Activated CD4-positive, CD25-positive, alpha-beta regulatory T cell treated with anti-CD3 and anti-CD28 coated beads, Interleukin-2, amount 50 U/mL, for 72 hours (primary cell): ENCODE measurements at regions not wholly inside any gene's neighbourhood (a gene's known extent, or its start where the extent isn't known, plus 50 kb on each side); places are given as distances from the start of the nearest gene placed in this dataset.
"Not testable (repeated sequence)": the region's sequence is repeated elsewhere in the genome, so short reads cannot be mapped to it uniquely, and the experiment has no call there.

Source experiments
- DNase-seq: peaks from one replicate; pipeline ENCODE4 v3.0.0; 2021

DNA sequence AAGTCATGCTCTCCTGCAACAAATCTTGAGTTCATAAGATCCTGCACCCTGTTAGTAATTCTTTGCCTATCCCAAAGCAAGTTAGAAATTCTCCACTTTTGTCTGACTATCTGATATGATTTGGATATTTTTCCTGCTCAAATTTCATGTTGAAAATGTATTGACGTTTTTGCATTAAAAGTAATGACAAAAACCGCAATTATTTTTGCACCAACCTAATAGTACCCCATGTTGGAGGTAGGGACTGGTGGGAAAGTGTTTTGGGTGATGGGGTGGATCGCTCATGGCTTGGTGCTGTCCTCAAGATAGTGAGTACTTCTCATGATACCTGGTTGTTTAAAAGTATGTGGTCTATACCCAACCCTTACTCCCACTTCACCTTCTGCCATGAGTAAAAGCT lies 713.4 kb downstream of the CDH18 start:
- no peak for DNase-seq

DNA sequence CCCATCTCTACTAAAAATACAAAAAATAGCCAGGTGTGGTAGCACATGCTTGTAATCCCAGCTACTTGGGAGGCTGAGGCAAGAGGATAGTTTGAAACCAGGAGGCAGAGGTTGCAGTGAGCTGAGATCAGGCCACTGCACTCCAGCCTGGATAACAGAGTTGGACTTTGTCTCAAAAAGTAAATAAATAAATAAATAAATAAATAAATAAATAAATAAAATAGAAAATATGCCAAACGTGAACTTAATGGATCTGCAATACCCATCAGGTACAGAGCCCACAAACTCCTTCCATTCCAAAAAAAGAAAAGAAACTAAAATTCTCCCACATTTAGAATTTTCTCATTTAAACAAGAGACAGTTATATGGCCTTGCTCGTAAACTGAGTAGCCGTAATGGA lies 702.7 kb downstream of the CDH18 start:
- DNase-seq, result no peak

DNA sequence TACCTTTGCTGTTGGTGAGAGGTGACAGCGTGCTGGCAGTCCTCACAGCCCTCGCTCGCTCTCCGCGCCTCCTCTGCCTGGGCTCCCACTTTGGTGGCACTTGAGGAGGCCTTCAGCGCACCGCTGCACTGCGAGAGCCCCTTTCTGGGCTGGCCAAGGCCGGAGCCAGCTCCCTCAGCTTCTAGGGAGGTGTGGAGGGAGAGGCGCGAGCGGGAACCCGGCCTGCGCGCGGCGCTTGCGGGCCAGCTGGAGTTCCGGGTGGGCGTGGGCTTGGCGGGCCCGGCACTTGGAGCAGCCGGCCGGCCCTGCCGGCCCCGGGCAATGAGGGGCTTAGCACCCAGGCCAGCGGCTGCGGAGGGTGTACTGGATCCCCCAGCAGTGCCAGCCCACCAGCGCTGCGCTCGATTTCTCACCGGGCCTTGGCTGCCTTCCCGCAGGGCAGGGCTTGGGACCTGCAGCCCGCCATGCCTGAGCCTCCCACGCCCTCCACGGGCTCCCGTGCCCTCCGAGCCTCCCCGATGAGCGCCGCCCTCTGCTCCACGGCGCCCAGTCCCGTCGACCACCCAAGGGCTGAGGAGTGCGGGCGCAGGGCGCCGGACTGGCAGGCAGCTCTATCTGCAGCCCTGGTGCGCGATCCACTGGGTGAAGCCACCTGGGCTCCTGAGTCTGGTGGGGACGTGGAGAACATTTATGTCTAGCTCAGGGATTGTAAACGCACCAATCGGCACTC lies 700.3 kb downstream of the CDH18 start:
- not testable (repeated sequence) for DNase-seq

DNA sequence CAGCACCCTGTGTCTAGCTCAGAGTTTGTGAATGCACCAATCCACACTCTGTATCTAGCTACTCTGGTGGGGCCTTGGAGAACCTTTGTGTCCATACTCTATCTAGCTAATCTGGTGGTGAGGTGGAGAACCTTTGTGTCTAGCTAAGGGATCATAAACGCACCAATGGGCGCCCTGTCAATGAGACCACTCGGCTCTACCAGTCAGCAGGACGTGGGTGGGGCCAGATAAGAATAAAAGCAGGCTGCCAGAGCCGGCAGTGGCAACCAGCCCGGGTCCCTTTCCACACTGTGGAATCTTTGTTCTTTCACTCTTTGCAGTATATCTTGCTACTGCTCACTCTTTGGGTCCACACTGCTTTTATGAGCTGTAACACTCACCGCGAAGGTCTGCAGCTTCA lies 699.7 kb downstream of the CDH18 start:
- DNase-seq, result not testable (repeated sequence)

DNA sequence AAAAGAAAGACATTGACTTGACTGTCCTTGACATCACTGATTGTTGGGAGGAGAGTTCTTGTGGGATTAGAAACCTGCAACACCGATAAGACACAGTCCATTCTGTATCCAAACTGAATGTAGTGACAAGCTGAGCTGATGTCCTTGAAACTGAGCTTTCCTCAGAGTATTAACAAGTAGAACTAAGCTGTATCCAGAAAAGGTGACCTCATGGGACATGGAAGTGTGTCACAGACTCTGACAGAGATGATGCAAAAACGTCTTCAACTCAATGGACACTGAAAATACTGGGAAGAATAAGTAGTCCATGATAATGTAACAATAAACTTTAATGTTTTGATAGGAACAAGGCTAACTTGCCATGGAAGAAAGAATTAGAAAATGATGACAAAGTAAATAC lies 690.1 kb downstream of the CDH18 start:
- DNase-seq, result no peak

DNA sequence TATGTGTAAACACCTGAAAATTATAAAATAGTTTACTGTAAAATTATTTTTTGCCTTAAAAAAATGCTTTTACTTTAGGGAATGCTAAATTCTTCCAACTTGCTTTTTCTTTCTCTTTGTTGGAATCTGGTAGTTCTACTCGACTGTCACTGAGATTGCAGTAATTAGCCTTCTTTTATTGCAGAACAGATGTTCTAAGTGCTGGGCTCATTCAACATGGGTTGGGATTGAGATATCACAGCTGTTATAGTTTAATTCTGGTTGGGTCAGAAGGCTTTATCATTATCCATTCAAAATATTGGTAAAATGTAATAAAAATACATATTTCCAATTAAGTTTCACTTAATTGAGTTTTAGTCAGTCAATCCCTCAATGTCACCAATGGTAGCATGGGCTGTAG lies 686.7 kb downstream of the CDH18 start:
- DNase-seq, result no peak

DNA sequence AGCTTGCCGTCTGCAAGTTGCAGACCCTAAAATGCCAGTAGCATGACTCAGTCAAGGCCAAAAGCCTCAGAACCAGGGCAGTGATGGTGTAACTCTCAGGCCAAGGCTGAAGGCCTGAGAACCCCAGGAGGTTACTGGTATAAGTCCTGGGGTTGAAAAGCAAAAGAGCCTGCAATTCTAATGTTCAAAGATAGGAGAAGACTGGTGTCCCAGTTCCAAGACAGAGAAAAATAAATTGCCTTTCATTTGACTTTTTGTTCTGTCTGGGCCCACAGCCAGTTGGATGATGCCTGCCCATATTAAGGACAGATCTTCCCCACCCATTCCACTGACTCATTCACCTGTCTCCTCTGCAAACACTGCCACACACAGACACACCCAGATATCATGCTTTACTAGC lies 673.2 kb downstream of the CDH18 start:
- DNase-seq, result no peak

DNA sequence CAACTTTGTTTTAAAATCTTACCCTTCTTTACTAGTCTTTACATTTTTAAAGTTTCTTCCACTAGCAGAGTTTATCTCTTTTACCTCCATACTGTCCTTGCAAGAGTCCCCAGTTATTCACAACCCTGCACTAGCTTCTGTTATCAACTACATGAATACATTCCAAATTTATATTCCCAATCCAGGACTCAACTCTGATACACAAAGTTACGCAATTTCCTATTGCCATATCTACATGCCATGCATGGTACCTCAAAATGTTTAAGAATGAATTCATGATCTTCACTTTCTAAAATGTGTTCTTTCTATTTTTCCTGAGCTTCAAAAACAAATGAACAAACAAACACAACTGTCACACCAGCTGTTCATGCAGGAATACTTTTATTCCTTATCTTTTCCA lies 668.7 kb downstream of the CDH18 start:
- DNase-seq, result no peak

DNA sequence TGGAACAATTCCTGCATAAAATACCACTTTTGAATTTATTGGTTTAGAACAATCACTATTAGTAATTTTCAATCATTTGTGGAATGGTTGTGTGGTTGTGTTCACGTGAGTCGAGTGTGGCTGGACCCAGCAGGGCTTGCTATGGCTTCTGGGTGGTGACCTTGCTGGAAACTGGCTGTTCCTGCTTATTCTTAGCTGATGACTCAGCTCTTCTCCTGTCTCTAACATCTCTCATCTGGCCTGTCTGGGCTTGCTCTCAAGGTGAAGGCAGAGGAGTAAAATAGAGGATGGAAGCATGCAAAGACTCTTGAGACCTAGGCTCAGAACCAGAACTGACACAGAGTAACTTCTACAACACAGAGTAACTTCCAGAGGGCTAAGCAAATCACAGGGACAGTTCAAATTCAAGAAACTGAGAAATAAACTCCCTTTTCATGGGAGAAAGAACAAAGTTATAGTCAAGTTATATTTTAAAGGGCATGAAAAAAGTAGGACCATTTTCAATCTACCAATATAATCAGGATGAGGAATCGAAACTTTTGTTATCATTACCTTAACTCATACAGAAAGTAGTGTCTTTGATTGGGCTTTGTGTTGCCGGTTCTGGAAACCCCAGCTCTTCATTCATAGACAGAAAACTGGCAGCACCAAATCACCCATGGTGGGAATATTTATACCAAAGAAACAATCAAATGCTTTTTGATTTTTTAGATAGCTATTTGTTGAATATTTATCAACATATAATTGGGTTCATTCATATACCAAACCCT lies 665.1 kb downstream of the CDH18 start:
- no peak for DNase-seq

DNA sequence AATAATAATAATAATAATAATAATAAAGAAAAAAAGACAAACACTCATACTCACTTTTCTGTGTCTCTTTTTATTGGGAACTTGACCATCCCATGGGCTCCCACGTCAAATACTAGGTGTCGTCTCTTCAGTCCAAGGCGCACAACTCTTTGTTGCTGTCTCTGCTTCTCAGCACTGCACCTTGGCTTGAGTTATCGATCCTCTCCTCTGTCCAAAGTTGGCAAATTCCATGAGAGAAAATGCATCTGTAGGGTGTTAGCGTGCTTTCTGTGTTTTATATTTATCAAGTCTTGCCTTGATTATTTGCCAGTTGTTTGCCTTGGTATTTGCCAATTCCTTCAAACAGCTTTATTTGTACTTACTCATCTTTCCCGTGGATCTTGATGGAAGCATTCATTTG lies 653.7 kb downstream of the CDH18 start:
- DNase-seq, result no peak

DNA sequence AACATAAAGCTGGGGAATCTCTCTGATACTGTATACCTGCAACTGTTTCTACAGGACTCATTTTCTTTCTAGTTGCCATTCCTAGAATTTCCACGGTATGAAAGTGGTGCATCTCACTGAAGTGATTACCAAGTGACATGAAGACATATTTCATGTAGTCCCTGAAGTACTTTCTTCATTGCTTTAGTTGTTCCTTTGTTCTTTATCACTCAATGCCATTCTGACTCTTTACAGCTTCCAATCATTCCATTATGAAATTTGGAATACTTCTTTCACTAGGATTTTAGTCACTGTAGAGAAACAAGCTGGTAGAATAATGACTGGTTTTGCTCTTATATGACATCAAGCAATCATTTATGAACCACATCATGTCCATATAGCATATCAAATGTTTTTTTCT lies 645.1 kb downstream of the CDH18 start:
- no peak for DNase-seq

DNA sequence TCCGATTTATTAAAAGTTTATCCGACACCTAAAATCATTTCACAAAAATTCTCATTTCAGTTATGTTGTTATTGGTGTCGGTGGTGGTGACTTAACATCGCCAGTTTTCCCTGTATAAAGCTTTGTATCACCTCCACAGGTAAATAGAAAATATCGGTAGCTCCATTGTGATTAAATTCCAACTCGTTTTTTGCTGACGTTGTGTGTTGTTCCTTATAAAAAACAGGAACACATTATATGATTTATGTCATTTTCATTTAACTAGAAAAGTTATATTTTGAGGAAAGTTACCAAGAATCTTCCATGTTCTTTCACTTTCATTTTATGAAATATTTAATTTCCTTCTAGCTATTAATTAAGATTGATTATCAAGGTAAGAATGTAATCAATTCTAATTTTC lies 635.9 kb downstream of the CDH18 start:
- no peak for DNase-seq

DNA sequence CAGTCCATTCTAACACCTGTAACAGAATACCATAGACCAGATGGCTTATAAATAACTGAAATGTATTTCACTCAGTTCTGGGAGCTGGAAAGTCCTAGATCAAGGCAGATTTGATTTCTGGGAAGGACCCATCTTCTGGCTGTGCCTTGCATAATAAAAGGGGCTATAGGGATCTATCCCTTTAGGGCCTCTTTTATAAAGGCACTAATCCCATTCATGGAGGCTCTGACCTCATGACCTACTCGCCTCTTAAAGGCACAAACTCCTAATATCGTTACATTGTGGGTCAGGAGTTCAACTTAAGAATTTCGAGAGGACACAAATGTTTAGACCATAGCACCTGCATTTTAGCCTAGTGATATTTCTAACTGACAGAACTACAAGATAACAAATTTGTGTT lies 619.0 kb downstream of the CDH18 start:
- no peak for DNase-seq

DNA sequence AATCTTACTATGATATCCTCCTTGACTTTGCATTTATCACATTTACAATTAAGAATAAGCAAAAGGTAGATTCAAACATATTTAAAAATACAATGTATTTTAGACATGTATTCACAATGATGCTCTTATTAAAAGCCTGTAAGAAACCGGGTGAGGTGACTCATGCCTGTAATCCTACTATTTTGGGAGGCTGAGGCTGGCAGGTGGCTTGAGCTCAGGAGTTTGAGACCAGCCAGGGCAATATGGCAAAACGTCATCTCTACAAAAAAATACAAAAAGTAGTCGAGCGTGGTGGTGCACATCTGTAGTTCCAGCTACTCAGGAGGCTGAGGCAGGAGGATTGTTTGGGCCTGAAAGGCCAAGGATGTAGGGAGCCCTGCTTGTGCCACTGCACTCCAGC lies 618.4 kb downstream of the CDH18 start:
- no peak for DNase-seq

DNA sequence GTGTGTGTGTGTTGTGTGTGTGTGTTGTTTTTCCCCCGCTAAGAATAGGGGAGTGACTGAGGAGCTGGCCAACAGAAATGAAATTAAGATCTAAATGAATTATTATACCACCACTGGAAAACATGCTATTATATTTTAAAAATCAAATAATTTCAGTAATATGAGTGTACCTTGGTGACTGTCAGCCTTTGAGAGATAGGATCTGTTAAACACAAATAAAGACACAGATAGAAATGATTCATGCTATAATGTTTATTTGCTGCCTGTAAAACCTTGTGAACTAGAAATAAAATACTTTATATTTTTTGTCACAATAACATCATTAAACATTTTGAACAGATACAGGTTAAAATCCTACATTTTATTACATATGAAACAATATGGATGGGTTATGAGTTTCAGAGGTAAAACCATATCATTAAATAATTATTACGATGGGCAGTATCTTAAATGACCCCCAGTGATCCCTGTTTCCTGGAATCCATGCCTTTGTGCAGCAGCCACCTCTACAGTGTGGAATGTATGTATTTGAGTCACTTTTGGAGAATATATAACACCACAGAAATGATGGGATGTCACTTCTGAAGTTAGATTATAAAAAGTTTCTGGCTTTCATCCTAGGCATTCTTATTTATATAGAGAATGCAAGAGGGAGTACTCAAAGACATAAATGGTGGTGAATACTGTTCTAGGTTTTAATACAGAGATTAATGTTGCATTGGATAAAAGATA lies 617.2 kb downstream of the CDH18 start:
- no peak for DNase-seq

DNA sequence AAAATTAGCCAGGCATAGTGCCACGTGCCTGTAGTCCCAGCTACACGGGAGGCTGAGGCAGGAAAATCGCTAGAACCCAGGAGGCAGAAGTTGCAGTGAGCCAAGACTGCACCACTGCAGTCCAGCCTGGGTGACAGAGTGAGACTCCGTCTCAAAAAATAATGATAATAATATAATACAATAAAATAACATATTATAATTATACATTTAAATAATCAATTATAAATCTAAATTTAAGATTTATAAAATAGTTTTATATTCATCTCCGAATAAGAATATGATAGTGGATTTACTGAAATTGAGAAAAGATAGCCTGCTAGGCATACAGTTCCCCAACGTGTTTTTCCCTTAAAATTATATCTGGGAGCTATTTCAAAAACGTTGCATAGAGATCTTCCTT lies 599.6 kb downstream of the CDH18 start:
- no peak for DNase-seq

DNA sequence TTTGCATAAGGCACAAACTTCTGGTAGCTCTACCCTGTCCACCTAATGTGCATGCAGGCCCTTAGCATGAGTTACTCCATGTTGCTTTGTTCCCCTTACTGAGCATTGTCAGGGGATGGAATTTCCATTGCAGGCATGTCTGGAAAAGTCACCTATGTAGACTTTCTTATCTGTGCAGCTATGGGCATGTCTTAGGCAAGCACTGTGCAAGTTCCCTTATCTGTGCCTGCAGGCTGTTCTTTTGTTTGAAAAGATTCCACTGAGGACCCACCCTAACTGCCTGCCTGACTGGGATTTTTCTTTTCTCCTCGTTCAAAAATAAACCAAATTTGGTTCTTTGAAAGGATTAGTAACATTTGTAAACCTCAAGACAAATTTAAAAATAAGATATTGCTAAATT lies 587.0 kb downstream of the CDH18 start:
- no peak for DNase-seq

DNA sequence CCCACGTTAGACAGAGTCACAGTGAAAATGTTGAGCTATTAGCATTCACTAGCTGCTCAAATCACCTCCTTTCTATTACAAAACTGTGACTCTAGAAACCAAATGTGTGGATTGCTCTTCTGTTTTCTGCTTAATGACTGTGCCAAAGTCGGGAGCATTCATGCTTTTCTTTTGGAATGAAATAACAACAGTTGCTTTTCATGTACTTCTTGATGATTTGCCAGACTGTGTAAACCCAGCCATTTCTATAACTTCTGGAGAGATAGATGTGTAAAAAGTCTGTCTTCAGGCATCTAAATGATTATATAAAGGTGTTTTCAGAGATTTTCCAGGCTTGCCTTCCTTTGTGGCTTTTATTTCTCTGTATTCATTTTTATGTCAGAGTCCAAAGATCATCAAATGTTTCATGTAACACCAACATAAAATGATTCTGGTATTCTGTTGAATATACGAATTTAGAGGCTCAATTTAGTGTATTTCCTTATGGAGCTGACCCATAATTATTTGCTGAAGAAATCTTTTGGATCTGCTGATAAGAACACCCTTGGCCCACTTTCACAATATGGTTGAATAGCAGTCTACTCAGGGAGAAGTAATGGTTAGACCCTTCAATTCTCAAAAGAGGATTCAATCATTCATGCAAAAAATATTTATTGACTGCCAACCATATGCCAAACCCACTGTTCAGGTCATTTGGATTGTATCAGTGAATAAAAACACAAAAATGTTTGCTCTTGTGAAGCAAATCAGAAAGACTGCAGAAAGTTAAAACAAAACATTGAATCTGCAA lies 581.2 kb downstream of the CDH18 start:
- DNase-seq, result no peak

DNA sequence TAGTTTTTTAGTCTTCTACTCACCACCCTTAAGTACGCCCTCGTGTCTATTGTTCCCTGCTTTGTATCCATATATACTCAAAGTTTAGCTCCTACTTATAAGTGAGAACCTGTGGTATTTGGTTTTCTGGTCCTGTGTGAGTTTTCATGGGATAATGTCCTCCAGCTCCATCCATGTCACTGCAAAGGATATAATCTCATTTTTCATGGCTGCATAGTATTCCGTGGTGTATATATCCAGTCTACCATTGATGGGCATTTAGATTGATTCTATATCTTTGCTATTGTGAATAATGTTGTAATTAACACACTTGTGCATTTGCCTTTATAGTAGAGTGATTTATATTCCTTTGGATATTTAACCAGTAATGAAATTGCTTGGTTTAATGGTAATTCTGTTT lies 579.9 kb downstream of the CDH18 start:
- DNase-seq, result no peak

DNA sequence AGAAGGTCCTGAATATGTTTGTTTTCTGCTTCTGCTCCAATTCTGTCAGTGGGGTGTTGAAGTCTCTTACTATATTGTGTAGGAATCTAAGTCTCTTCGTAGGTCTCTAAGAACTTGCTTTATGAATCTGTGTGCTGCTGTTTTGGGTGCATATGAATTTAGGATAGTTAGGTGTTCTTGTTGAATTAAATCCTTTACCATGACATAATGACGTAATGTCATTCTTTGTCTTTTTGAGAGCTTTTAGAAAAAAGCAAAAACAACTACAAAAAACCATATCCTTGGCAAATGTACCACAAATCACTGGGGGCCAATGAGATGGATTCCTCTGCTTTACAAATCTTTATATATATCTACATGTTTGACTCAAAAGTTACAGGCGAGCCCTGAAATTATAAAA lies 576.1 kb downstream of the CDH18 start:
- no peak for DNase-seq
